ENCODE measurements at regions not wholly inside any gene's neighbourhood (a gene's known extent, or its start where the extent isn't known, plus 50 kb on each side); places are given as distances from the start of the nearest gene placed in this dataset.

DNA sequence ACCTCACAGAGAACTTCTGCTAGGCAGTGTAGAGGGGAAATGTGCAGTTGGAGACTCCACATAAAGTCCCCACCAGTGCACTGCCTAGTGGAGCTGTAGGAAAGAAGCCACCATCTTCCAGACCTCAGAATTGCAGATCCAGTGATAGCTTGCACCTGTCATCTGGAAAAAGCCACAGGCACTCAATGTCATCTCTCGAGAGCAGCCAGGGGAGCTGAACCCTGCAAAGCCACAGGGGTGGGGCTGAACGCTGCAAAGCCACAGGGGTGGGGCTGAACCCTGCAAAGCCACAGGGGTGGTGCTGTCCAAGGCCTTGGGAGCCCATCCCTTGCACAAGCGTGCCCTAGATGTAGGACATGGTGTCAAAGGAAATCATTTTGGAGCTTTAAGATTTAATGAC is 1226.3 kb downstream of the PCDH7 start:
- no peaks in the 10 kb centered on the region for H3K27me3 ChIP-seq (ENCODE audit: insufficient read depth, low read length)
- no peak overlapping the region for H2AFZ ChIP-seq (ENCODE audit: low read depth, low read length, poor library complexity, severe bottlenecking)
- intact Hi-C loops (cut with micrococcal nuclease) = no loop called here
- no peak for TF ChIP-seq YY1 (IDR thresholded peaks at IDR 0.05; ENCODE audit: extremely low read depth, insufficient replicate concordance, low read depth, low read length)
- TF ChIP-seq POLR2AphosphoS5 (IDR thresholded peaks at IDR 0.05; ENCODE audit: low read depth, low read length) = no peak
- TF ChIP-seq RAD21 (IDR thresholded peaks at IDR 0.05; ENCODE audit: low read depth) = no peak
- TF ChIP-seq ELF1 (IDR thresholded peaks at IDR 0.05; ENCODE audit: borderline replicate concordance, low read depth) = no peak
- H3K27ac ChIP-seq (ENCODE audit: low read depth, low read length) = no peak overlapping the region
- H3K9ac ChIP-seq (ENCODE audit: low read length) = no peak overlapping the region
- H4K20me1 ChIP-seq (ENCODE audit: insufficient read depth) = no peaks in the 10 kb centered on the region
- no TSS peak for BruUV-seq (replicated peaks)
- H3K4me1 ChIP-seq (ENCODE audit: control insufficient read depth in 1 of 2, insufficient read depth in 2 of 2, low read length in 2 of 2) = no peaks in the 10 kb centered on the region
- no peak for ATAC-seq
- POLR2A ChIA-PET = no interaction called here
- H3K4me2 ChIP-seq (ENCODE audit: low read length) = no peak overlapping the region
- CTCF ChIA-PET = no interaction called here
- RAD21 ChIA-PET (ENCODE audit: low non-redundant PET in 1 of 2, low total read pairs in 2 of 2, uncharacterized antibody in 2 of 2, unreplicated experiment in 2 of 2) = no interaction called here
- no peaks in the 10 kb centered on the region for H3K9me3 ChIP-seq (ENCODE audit: control insufficient read depth in 1 of 2, insufficient read depth in 1 of 2, low read depth in 1 of 2, low read length in 2 of 2)
- H3K4me3 ChIP-seq (replicated peaks in 1 of 2; ENCODE audit: low read depth in 1 of 2, low read length in 2 of 2) = no peak overlapping the region
- no peak for DNase-seq (ENCODE audit: low read depth, low spot score)
- no peaks in the 10 kb centered on the region for H3K9me2 ChIP-seq (ENCODE audit: insufficient read depth)
- H3K79me2 ChIP-seq (ENCODE audit: insufficient read depth, low read length) = no peaks in the 10 kb centered on the region
- H3K36me3 ChIP-seq (ENCODE audit: control insufficient read depth in 1 of 2, insufficient read depth in 2 of 2, low read length in 2 of 2) = no peaks in the 10 kb centered on the region

DNA sequence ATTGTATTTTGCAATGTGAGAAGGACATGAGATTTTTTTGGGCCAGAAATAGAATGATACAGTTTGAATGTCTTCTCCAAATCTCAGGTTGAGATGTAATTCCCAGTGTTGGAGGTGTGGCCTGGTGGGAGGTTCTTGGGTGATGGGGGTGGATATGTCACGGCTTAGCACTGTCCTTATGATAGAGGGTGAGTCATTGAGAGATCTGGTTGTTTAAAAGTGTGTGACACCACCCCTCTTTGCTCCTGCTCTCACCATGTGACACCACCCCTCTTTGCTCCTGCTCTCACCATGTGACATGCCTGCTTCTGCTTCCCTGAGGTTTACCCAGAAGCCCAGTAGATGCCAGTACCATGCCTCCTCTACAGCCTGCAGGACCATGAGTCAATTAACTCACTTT is 1226.9 kb downstream of the PCDH7 start:
- H4K20me1 ChIP-seq (ENCODE audit: insufficient read depth) = no peaks in the 10 kb centered on the region
- H3K9me2 ChIP-seq (ENCODE audit: insufficient read depth) = no peaks in the 10 kb centered on the region
- peak overlapping the region; percentile 40 for H2AFZ ChIP-seq (ENCODE audit: low read depth, low read length, poor library complexity, severe bottlenecking)
- H3K27ac ChIP-seq (ENCODE audit: low read depth, low read length) = no peak overlapping the region
- ATAC-seq (peak; percentile 53), DNase-seq (ENCODE audit: low read depth, low spot score) (no peak)
- H3K36me3 ChIP-seq (ENCODE audit: control insufficient read depth in 1 of 2, insufficient read depth in 2 of 2, low read length in 2 of 2) = no peaks in the 10 kb centered on the region
- BruUV-seq (replicated peaks) = no TSS peak
- no peaks in the 10 kb centered on the region for H3K4me1 ChIP-seq (ENCODE audit: control insufficient read depth in 1 of 2, insufficient read depth in 2 of 2, low read length in 2 of 2)
- CTCF ChIA-PET = no interaction called here
- RAD21 ChIA-PET (ENCODE audit: low non-redundant PET in 1 of 2, low total read pairs in 2 of 2, uncharacterized antibody in 2 of 2, unreplicated experiment in 2 of 2) = no interaction called here
- no peaks in the 10 kb centered on the region for H3K27me3 ChIP-seq (ENCODE audit: insufficient read depth, low read length)
- H3K9ac ChIP-seq (ENCODE audit: low read length) = no peak overlapping the region
- TF ChIP-seq ZFX (IDR thresholded peaks at IDR 0.05) = no peak
- TF ChIP-seq SRF (IDR thresholded peaks at IDR 0.05; ENCODE audit: low read depth) = no peak
- TF ChIP-seq EZH2phosphoT487 (IDR thresholded peaks at IDR 0.05; ENCODE audit: borderline replicate concordance) = no peak
- TF ChIP-seq, protein P1, sequence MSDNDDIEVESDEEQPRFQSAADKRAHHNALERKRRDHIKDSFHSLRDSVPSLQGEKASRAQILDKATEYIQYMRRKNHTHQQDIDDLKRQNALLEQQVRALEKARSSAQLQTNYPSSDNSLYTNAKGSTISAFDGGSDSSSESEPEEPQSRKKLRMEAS (IDR thresholded peaks at IDR 0.05) = no peak
- TF ChIP-seq, protein P2, sequence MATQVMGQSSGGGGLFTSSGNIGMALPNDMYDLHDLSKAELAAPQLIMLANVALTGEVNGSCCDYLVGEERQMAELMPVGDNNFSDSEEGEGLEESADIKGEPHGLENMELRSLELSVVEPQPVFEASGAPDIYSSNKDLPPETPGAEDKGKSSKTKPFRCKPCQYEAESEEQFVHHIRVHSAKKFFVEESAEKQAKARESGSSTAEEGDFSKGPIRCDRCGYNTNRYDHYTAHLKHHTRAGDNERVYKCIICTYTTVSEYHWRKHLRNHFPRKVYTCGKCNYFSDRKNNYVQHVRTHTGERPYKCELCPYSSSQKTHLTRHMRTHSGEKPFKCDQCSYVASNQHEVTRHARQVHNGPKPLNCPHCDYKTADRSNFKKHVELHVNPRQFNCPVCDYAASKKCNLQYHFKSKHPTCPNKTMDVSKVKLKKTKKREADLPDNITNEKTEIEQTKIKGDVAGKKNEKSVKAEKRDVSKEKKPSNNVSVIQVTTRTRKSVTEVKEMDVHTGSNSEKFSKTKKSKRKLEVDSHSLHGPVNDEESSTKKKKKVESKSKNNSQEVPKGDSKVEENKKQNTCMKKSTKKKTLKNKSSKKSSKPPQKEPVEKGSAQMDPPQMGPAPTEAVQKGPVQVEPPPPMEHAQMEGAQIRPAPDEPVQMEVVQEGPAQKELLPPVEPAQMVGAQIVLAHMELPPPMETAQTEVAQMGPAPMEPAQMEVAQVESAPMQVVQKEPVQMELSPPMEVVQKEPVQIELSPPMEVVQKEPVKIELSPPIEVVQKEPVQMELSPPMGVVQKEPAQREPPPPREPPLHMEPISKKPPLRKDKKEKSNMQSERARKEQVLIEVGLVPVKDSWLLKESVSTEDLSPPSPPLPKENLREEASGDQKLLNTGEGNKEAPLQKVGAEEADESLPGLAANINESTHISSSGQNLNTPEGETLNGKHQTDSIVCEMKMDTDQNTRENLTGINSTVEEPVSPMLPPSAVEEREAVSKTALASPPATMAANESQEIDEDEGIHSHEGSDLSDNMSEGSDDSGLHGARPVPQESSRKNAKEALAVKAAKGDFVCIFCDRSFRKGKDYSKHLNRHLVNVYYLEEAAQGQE (IDR thresholded peaks at IDR 0.05; ENCODE audit: low read depth) = no peak
- TF ChIP-seq FOSL1 (IDR thresholded peaks at IDR 0.05; ENCODE audit: low read depth) = no peak
- no peak for TF ChIP-seq EGR1 (IDR thresholded peaks at IDR 0.05; ENCODE audit: low read depth)
- TF ChIP-seq SP1 (IDR thresholded peaks at IDR 0.05; ENCODE audit: low read depth) = no peak
- TF ChIP-seq RAD21 (IDR thresholded peaks at IDR 0.05; ENCODE audit: low read depth) = no peak; the same call in 1 of the 2 replicates
- no peak for TF ChIP-seq TCF7L2 (IDR thresholded peaks at IDR 0.05; ENCODE audit: borderline replicate concordance, extremely low read depth, insufficient read depth, insufficient read length)
- TF ChIP-seq ELF1 (IDR thresholded peaks at IDR 0.05; ENCODE audit: borderline replicate concordance, low read depth) = no peak
- no peak for TF ChIP-seq CBX3 (IDR thresholded peaks at IDR 0.05; ENCODE audit: low read depth)
- no peak for TF ChIP-seq CEBPB (IDR thresholded peaks at IDR 0.05; ENCODE audit: low read depth)
- TF ChIP-seq EZH2 (IDR thresholded peaks at IDR 0.05) = no peak
- TF ChIP-seq, protein P3, sequence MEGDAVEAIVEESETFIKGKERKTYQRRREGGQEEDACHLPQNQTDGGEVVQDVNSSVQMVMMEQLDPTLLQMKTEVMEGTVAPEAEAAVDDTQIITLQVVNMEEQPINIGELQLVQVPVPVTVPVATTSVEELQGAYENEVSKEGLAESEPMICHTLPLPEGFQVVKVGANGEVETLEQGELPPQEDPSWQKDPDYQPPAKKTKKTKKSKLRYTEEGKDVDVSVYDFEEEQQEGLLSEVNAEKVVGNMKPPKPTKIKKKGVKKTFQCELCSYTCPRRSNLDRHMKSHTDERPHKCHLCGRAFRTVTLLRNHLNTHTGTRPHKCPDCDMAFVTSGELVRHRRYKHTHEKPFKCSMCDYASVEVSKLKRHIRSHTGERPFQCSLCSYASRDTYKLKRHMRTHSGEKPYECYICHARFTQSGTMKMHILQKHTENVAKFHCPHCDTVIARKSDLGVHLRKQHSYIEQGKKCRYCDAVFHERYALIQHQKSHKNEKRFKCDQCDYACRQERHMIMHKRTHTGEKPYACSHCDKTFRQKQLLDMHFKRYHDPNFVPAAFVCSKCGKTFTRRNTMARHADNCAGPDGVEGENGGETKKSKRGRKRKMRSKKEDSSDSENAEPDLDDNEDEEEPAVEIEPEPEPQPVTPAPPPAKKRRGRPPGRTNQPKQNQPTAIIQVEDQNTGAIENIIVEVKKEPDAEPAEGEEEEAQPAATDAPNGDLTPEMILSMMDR (IDR thresholded peaks at IDR 0.05 in 2 of 3, conservative IDR thresholded peaks at IDR 0.05 in 1 of 3; ENCODE audit: borderline replicate concordance in 1 of 3, insufficient read depth in 1 of 3, low read depth in 2 of 3, low read length in 2 of 3) = no peak
- no peak overlapping the region for H3K4me3 ChIP-seq (replicated peaks in 1 of 2; ENCODE audit: low read depth in 1 of 2, low read length in 2 of 2)
- POLR2A ChIA-PET = no interaction called here
- no peak overlapping the region for H3K4me2 ChIP-seq (ENCODE audit: low read length)
- intact Hi-C loops (cut with micrococcal nuclease) = no loop called here
- no peaks in the 10 kb centered on the region for H3K79me2 ChIP-seq (ENCODE audit: insufficient read depth, low read length)
- H3K9me3 ChIP-seq (ENCODE audit: control insufficient read depth in 1 of 2, insufficient read depth in 1 of 2, low read depth in 1 of 2, low read length in 2 of 2) = no peaks in the 10 kb centered on the region

Data from HCT116 (cell line).